HG02885 (cell line): ENCODE measurements at regions not wholly inside any gene's neighbourhood (a gene's known extent, or its start where the extent isn't known, plus 50 kb on each side); places are given as distances from the start of the nearest gene placed in this dataset.

Source experiments
- ATAC-seq: cut with Tn5 transposase; IDR thresholded peaks from one replicate; pipeline ENCODE4 v1.9.1; 2021; ENCODE audit warnings: mild to moderate bottlenecking; ENCODE audit not compliant: unreplicated experiment, poor library complexity

GRCh38 chr2:125041846-125042245 is 1016.8 kb downstream of the CNTNAP5 start:
- ATAC-seq, result no peak

- no peak for ATAC-seq
Observed at GRCh38 chr2:125042727-125043126, 1017.6 kb downstream of the CNTNAP5 start.

GRCh38 chr2:125070726-125071505 is 1045.8 kb downstream of the CNTNAP5 start:
- no peak for ATAC-seq

- no peak for ATAC-seq
Observed at GRCh38 chr2:125073440-125073839, 1048.4 kb downstream of the CNTNAP5 start.

- ATAC-seq, result no peak
Observed at GRCh38 chr2:125085904-125086303, 1060.8 kb downstream of the CNTNAP5 start.

GRCh38 chr2:125086313-125087184 is 1061.5 kb downstream of the CNTNAP5 start:
- no peak for ATAC-seq

- no peak for ATAC-seq
Observed at GRCh38 chr2:125092276-125093009, 1067.4 kb downstream of the CNTNAP5 start.

GRCh38 chr2:125095826-125096225 is 1070.7 kb downstream of the CNTNAP5 start:
- no peak for ATAC-seq

- ATAC-seq, result no peak
Observed at GRCh38 chr2:125106710-125107109, 1081.6 kb downstream of the CNTNAP5 start.

- no peak for ATAC-seq
Observed at GRCh38 chr2:125107446-125107845, 1082.4 kb downstream of the CNTNAP5 start.

GRCh38 chr2:125108251-125108650 is 1083.2 kb downstream of the CNTNAP5 start:
- ATAC-seq, result no peak

- no peak for ATAC-seq
Observed at GRCh38 chr2:125125902-125126301, 1100.8 kb downstream of the CNTNAP5 start.

GRCh38 chr2:125160947-125161346 is 1135.9 kb downstream of the CNTNAP5 start:
- ATAC-seq, result no peak

- no peak for ATAC-seq
Observed at GRCh38 chr2:125167152-125167551, 1142.1 kb downstream of the CNTNAP5 start.

- ATAC-seq, result no peak
Observed at GRCh38 chr2:125167820-125168219, 1142.7 kb downstream of the CNTNAP5 start.

- ATAC-seq, result no peak
Observed at GRCh38 chr2:125168442-125168841, 1143.4 kb downstream of the CNTNAP5 start.

- no peak for ATAC-seq
Observed at GRCh38 chr2:125169022-125169763, 1144.1 kb downstream of the CNTNAP5 start.

- ATAC-seq, result no peak
Observed at GRCh38 chr2:125169764-125170146, 1144.7 kb downstream of the CNTNAP5 start.

- ATAC-seq, result no peak
Observed at GRCh38 chr2:125172181-125172580, 1147.1 kb downstream of the CNTNAP5 start.

- no peak for ATAC-seq
Observed at GRCh38 chr2:125175415-125175814, 1150.3 kb downstream of the CNTNAP5 start.
